NCI-H1436 (cell line): ENCODE measurements at regions not wholly inside any gene's neighbourhood (a gene's known extent, or its start where the extent isn't known, plus 50 kb on each side); places are given as distances from the start of the nearest gene placed in this dataset.

ENCODE experiments used
- DNase-seq: peaks from one replicate; lab custom pipeline; 2025; lab: John Stamatoyannopoulos, UW

GRCh38 chr12:127885954-127886750 lies 380.8 kb upstream of the TMEM132C start:
- DNase-seq, result no peak

- no peak for DNase-seq
Measured at GRCh38 chr12:127886827-127887226, 380.1 kb upstream of the TMEM132C start.

- DNase-seq, result no peak
Measured at GRCh38 chr12:127888943-127889719, 377.8 kb upstream of the TMEM132C start.

- DNase-seq, result no peak
Measured at GRCh38 chr12:127893895-127894609, 372.9 kb upstream of the TMEM132C start.

DNA sequence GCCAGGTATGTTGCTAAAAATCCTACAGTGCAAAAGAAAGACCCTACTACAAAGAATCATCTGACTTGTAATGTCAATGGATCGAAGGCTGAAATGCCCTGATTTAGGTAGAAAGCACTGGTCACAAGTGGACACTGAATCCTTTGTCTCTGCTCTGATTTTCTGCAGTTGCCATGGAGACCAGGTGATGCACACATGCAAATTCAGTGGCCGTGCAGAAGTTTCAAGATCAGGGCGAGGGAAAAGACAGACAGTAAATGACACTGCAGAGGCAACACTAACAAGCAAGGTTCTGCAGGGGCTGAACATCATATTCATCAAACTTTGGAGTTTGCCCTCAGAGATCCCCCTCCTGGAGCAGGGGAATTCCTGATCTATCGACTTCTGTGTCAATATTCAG lies 370.3 kb upstream of the TMEM132C start:
- DNase-seq, result no peak

GRCh38 chr12:127898616-127899015 lies 368.4 kb upstream of the TMEM132C start:
- no peak for DNase-seq

DNA sequence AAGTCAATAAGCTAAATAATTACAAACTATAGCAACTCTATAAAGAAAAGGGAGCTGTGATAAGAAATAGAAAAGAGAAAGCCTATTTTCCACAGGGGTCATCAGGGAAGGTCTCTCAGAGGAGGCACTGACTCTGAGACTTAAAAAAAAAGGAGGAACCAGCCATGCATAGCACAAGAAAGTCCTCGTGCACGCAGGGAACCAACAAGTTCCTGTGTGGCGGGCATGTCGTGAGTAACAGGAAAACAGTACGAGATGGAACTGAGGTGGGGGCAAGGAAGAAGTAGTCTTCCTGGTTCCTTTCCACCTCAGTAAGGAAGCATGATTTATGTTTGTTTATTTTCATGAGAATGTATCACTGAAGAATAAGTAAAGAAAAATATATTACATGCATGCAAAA lies 367.0 kb upstream of the TMEM132C start:
- no peak for DNase-seq

- no peak for DNase-seq
Measured at GRCh38 chr12:127900386-127900785, 366.6 kb upstream of the TMEM132C start.

DNA sequence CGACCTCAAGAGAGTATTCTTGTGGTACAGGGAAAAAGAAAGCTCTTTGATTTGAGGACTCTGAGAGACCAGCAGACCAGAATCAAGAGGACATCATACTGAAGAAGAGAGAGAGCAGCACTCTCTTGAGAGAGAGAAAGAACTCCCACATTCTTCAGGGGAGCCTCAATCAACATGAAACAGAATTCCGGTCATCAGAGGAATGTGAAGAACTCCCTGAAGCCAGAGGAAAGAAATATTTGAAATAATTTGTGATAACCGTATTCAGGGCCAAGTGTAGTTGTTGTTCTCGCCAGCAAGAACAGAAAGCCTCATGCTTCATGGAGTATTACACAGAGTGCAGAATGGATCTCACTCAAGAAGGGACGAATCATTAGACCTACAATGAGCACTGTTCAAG lies 363.8 kb upstream of the TMEM132C start:
- no peak for DNase-seq

DNA sequence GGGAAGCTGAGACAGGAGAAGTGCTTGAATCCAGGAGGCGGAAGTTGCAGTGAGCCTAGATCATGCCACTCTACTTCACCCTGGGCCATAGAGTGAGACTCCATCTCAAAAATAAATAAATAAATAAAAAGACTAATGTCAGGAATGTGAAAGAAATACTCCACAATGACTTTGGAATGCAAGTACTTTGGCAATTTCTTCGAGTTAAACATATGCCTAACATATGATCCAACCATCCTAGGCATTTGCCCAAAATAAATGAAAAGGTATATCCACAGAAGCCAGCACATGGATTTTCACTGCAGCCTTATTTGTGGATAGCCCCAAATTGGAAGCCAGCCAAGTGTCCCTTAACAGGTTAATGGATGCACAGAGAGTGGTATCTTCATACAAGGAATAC lies 357.9 kb upstream of the TMEM132C start:
- DNase-seq, result no peak

- no peak for DNase-seq
Measured at GRCh38 chr12:127911291-127911690, 355.7 kb upstream of the TMEM132C start.

- no peak for DNase-seq
Measured at GRCh38 chr12:127912035-127912665, 354.8 kb upstream of the TMEM132C start.

GRCh38 chr12:127923501-127923900 lies 343.5 kb upstream of the TMEM132C start:
- DNase-seq, result no peak

DNA sequence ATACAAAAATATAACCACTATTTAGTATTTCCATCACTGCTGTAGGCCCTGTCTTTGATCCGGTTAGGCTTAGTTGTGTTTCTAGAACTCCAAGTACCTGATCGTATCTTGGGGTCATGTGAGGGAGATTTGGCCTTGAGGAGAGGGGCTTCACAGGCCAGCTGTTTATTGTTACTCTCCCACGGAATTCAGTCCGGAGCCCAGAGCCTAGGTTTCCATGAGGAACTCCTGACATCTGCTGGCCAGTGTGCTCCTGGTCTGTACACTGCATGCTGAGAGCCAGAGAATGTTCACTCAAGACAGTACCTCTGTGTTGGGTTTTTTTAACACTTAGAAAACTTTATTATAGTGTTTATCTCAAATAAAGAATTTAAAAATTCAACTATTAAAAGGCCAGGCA lies 341.0 kb upstream of the TMEM132C start:
- no peak for DNase-seq

- no peak for DNase-seq
Measured at GRCh38 chr12:127928178-127928577, 338.8 kb upstream of the TMEM132C start.

GRCh38 chr12:127928615-127929571 lies 338.1 kb upstream of the TMEM132C start:
- DNase-seq, result no peak

DNA sequence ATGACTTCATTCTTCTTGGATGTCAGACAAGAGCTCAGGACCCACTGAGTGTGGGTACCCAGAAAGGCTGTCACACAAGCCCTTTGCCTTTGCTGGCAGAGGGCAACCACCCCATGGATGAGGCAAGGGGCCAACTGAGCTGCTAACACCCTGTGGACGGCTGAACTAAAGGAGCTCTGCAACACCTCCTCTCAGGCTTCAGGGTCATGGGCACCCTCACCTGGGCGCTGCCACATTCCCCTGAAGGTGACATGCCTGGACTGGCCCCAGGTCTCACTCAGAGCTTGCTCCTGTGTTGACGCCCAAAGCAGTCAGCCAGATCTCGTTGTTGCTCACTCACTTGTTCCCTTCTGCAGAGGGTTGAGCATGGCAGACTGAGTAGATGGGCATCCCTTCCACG lies 336.8 kb upstream of the TMEM132C start:
- no peak for DNase-seq

DNA sequence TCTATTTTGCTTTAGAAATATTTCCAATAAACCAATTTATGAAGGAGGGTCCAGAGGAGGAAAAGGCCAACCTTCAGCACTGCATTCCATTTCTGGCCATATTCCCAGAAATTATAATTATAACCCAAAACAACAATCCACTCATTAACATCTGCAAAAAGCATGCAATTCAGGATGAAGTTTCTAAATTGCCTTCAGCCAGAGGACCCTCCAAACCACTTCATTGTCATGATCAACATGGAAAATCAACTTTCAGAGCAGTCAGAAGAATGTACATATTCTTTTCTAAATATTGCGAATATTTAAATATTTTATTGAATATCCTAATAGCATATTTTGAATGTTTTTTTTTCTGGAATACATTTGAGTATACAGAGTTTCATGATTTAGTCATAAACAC lies 332.6 kb upstream of the TMEM132C start:
- no peak for DNase-seq

GRCh38 chr12:127936463-127936862 lies 330.5 kb upstream of the TMEM132C start:
- no peak for DNase-seq

- DNase-seq, result no peak
Measured at GRCh38 chr12:127941332-127941731, 325.6 kb upstream of the TMEM132C start.

- DNase-seq, result no peak
Measured at GRCh38 chr12:127942981-127943380, 324.0 kb upstream of the TMEM132C start.
